ENCODE measurements at regions not wholly inside any gene's neighbourhood (a gene's known extent, or its start where the extent isn't known, plus 50 kb on each side); places are given as distances from the start of the nearest gene placed in this dataset.

DNA sequence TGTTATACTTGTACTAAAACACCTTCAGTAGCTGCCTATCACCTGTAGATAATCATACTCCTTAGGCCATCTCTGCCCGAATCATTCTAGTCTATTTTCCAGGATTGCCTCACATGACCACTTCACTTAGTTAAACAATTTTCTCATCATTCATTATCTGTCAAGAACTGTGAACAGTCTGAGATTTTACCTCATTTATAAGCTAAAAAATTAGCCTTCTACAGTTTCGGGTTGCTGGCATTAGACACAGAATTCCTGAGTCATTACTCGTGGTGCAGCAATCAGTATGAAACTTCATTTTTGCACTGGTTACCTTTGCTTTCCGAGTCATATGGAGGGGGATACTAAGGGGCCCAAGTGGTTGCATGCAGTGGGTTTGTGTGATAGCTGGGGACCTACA, 57.6 kb upstream of the OTOGL start:
- TF ChIP-seq, protein P1, sequence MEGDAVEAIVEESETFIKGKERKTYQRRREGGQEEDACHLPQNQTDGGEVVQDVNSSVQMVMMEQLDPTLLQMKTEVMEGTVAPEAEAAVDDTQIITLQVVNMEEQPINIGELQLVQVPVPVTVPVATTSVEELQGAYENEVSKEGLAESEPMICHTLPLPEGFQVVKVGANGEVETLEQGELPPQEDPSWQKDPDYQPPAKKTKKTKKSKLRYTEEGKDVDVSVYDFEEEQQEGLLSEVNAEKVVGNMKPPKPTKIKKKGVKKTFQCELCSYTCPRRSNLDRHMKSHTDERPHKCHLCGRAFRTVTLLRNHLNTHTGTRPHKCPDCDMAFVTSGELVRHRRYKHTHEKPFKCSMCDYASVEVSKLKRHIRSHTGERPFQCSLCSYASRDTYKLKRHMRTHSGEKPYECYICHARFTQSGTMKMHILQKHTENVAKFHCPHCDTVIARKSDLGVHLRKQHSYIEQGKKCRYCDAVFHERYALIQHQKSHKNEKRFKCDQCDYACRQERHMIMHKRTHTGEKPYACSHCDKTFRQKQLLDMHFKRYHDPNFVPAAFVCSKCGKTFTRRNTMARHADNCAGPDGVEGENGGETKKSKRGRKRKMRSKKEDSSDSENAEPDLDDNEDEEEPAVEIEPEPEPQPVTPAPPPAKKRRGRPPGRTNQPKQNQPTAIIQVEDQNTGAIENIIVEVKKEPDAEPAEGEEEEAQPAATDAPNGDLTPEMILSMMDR (IDR thresholded peaks at IDR 0.05 in 4 of 5, conservative IDR thresholded peaks at IDR 0.05 in 1 of 5), result no peak
- no peak for TF ChIP-seq POLR2A (IDR thresholded peaks at IDR 0.05)

All from gastrocnemius medialis (tissue), 4 donors.